RWPE2 (cell line): ENCODE measurements at regions not wholly inside any gene's neighbourhood (a gene's known extent, or its start where the extent isn't known, plus 50 kb on each side); places are given as distances from the start of the nearest gene placed in this dataset.

ENCODE experiments used
- ATAC-seq: fragments of 200-7000 bp; cut with Tn5 transposase; 3 replicates; pipeline ENCODE4 v1.9.1; 2021; ENCODE audit warnings: low read depth
- DNase-seq: peaks from one replicate; pipeline ENCODE4 v3.0.0-alpha.2; 2020; ENCODE audit warnings: low spot score
- H3K27ac ChIP-seq: fragments of 450-650 bp; 2 replicates; pipeline ENCODE4 v1.5.1; 2017; ENCODE audit warnings: mild to moderate bottlenecking; ENCODE audit not compliant: poor library complexity, severe bottlenecking
- H3K27me3 ChIP-seq: fragments of 250-450 bp; sonication (Bioruptor Pico); 2 replicates; pipeline ENCODE4 v1.5.1; 2021; ENCODE audit warnings: mild to moderate bottlenecking, moderate library complexity; ENCODE audit not compliant: insufficient read depth, poor library complexity, severe bottlenecking
- H3K36me3 ChIP-seq: fragments of 250-450 bp; sonication (Bioruptor Pico); 2 replicates; pipeline ENCODE4 v1.5.1; 2020; ENCODE audit warnings: low read depth, mild to moderate bottlenecking, moderate library complexity
- H3K4me1 ChIP-seq: fragments of 250-450 bp; sonication (Bioruptor Pico); 2 replicates; pipeline ENCODE4 v1.5.1; 2021; ENCODE audit warnings: mild to moderate bottlenecking, moderate library complexity; ENCODE audit not compliant: insufficient read depth, poor library complexity, severe bottlenecking
- H3K4me3 ChIP-seq: fragments of 250-450 bp; sonication (Bioruptor Pico); 2 replicates; pipeline ENCODE4 v1.5.1; 2021; ENCODE audit warnings: mild to moderate bottlenecking, moderate library complexity; ENCODE audit not compliant: severe bottlenecking
- H3K9me3 ChIP-seq: fragments of 250-450 bp; sonication (Bioruptor Pico); 2 replicates; pipeline ENCODE4 v1.5.1; 2021; ENCODE audit warnings: mild to moderate bottlenecking, moderate library complexity; ENCODE audit not compliant: severe bottlenecking
- CTCF ChIP-seq: fragments of 450-650 bp; IDR thresholded peaks from one replicate; pipeline ENCODE4 v1.5.1; 2017; ENCODE audit warnings: mild to moderate bottlenecking, moderate library complexity; ENCODE audit not compliant: poor library complexity, severe bottlenecking

- no peak overlapping the region for H3K4me3 ChIP-seq
- H3K36me3 ChIP-seq: no peaks in the 10 kb centered on the region
- DNase-seq (no peak), ATAC-seq (no peak)
- peaks cover 7% of the 10 kb centered on the region for H3K4me1 ChIP-seq
- no peak for TF ChIP-seq CTCF
- H3K9me3 ChIP-seq: no peaks in the 10 kb centered on the region
- no peaks in the 10 kb centered on the region for H3K27me3 ChIP-seq
- H3K27ac ChIP-seq: no peak overlapping the region
Measured at GRCh38 chr9:580652-581342, 260.7 kb upstream of the DMRT1 start.

GRCh38 chr9:581673-582497, 259.6 kb upstream of the DMRT1 start:
- Histone ChIP-seq H3K9me3 (no peaks in the 10 kb centered on the region), H3K4me3 (no peak overlapping the region), H3K27me3 (no peaks in the 10 kb centered on the region), H3K4me1 (peaks cover 7% of the 10 kb centered on the region), H3K36me3 (no peaks in the 10 kb centered on the region), H3K27ac (no peak overlapping the region)
- ATAC-seq (no peak), DNase-seq (no peak)
- peak; percentile 40 for TF ChIP-seq CTCF

- Histone ChIP-seq H3K4me3 (no peak overlapping the region), H3K4me1 (peaks cover 7% of the 10 kb centered on the region), H3K27me3 (no peaks in the 10 kb centered on the region), H3K36me3 (no peaks in the 10 kb centered on the region), H3K9me3 (no peaks in the 10 kb centered on the region), H3K27ac (no peak overlapping the region)
- DNase-seq: no peak
- no peak for TF ChIP-seq CTCF
- ATAC-seq: no peak
Measured at GRCh38 chr9:582775-583174, 258.7 kb upstream of the DMRT1 start.

GRCh38 chr9:587527-587926, 254.0 kb upstream of the DMRT1 start:
- Histone ChIP-seq H3K36me3 (no peaks in the 10 kb centered on the region), H3K4me3 (no peak overlapping the region), H3K4me1 (peaks cover 39% of the 10 kb centered on the region), H3K9me3 (no peaks in the 10 kb centered on the region), H3K27ac (no peak overlapping the region), H3K27me3 (no peaks in the 10 kb centered on the region)
- no peak for TF ChIP-seq CTCF
- DNase-seq: no peak
- no peak for ATAC-seq

- no peak overlapping the region for H3K4me3 ChIP-seq
- no peaks in the 10 kb centered on the region for H3K27me3 ChIP-seq
- TF ChIP-seq CTCF: no peak
- H3K9me3 ChIP-seq: no peaks in the 10 kb centered on the region
- H3K4me1 ChIP-seq: peaks cover 41% of the 10 kb centered on the region
- ATAC-seq: no peak
- H3K27ac ChIP-seq: peak overlapping the region; percentile 52
- DNase-seq: no peak
- no peaks in the 10 kb centered on the region for H3K36me3 ChIP-seq
Measured at GRCh38 chr9:588981-589380, 252.5 kb upstream of the DMRT1 start.
